NCI-H345 treated with DMSO at 0.1 percent for 48 hours (cell line): ENCODE measurements at regions not wholly inside any gene's neighbourhood (a gene's known extent, or its start where the extent isn't known, plus 50 kb on each side); places are given as distances from the start of the nearest gene placed in this dataset.
"Not testable (repeated sequence)": the region's sequence is repeated elsewhere in the genome, so short reads cannot be mapped to it uniquely, and the experiment has no call there.

Experiments
- DNase-seq: peaks from one replicate; lab custom pipeline; 2025; ENCODE audit not compliant: unreplicated experiment; lab: John Stamatoyannopoulos, UW

- DNase-seq, result no peak
Measured at GRCh38 chr5:117748336-117748735, 1173.7 kb upstream of the SEMA6A start.

- no peak for DNase-seq
Measured at GRCh38 chr5:117743337-117743736, 1168.7 kb upstream of the SEMA6A start.

DNA sequence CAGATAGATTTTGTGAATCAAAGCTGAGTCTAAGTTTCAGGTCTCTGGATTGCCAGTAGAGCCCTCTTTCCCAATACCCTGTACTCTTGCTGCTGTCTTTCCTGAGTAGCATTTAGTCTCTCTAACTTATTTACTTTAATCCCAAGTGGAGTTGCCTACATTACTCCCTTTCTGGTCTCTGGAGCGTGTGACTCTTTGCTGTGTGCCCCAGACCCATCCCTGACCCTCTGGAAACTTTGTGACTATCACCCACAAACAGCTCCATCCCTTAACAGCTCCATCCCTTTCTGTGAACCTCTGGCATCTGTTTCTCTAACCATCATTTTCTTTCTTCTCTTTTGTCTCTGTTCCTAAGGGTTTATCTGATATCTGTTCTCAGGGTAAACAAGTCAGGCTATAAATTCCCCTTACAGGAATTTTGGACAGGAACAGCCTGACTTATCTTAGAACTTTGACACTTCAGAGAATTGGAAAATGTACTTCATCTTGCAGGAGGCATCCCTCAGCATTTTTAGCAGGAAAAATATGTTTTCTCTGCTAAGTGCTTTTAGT, 1167.1 kb upstream of the SEMA6A start:
- no peak for DNase-seq

DNA sequence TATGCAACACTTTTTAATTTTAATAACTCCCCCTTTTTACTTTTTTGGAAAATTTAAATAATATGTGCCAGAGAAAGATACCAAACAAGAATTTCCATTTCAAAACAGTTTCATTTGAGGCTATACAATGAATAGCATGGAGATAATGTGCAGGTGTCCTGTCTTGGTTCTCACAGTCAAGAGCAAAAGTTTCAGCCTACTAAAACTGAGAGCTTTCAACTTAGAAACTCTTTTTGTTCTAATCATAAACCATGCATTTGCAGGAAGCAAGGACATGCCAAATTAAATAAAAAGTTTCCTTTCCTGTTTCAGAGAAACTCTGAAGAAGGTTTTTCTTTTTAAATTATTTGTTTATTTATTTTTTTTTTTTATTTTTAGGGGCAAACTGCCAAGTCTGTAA, 1165.6 kb upstream of the SEMA6A start:
- no peak for DNase-seq

DNA sequence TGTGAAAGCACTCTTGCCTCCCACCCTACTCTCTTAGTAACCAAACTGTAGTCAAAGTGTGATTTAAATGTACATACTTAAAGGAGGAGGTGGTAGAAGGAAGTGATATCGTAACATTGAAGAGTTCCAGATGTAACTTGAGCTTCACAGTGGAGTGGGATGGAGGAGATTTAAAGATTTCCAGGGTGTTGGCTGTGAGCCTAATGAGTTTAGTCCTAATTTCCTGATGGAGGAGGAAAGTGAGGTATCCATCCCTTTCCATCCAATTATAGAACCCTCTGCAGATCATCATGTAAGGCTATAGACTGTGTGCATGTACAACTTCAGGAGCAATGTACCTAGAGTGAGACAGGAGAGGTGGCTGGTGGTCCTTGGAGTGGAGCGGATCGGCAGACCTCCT, 1163.9 kb upstream of the SEMA6A start:
- DNase-seq, result no peak

DNA sequence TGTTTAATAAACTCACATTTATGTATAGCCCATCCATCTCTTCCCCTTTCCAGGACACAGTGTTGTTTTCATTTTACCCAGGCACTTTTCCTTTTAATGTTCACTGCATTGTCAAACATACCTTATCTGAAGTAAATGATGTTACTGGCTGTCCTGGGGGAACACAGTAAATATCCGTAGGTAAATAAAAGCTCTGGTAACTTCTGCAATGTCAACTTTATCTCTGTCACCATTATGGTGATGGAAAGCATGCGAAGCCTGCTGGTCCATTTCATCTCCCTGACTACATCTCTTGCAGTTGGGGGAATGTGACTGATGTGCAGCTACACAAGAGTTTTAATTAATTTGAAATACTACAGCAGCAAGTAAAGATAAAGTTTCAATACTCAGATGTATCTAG, 1162.1 kb upstream of the SEMA6A start:
- no peak for DNase-seq

GRCh38 chr5:117734056-117734455, 1159.4 kb upstream of the SEMA6A start:
- no peak for DNase-seq

- no peak for DNase-seq
Measured at GRCh38 chr5:117733051-117733450, 1158.4 kb upstream of the SEMA6A start.

DNA sequence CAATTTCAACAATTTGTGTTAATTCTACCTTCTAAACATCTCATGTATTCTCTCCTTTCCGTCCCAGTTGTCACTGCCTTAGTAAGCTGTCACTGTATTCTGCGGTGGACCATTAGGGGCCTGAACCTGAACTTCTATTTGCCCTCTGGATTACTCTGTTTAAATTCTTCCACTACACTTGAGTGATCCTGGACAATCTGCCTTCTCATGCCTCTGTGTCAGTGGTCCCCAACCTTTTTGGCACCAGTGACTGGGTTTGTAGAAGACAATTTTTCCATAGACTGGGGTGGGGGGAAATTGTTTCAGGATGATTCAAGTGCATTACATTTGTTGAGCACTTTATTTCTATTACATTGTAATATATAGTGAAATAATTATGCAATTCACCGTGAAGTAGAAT, 1157.6 kb upstream of the SEMA6A start:
- no peak for DNase-seq

- no peak for DNase-seq
Measured at GRCh38 chr5:117731446-117731845, 1156.8 kb upstream of the SEMA6A start.

- DNase-seq, result not testable (repeated sequence)
Measured at GRCh38 chr5:117720784-117721183, 1146.2 kb upstream of the SEMA6A start.

GRCh38 chr5:117719413-117719812, 1144.8 kb upstream of the SEMA6A start:
- DNase-seq, result no peak

DNA sequence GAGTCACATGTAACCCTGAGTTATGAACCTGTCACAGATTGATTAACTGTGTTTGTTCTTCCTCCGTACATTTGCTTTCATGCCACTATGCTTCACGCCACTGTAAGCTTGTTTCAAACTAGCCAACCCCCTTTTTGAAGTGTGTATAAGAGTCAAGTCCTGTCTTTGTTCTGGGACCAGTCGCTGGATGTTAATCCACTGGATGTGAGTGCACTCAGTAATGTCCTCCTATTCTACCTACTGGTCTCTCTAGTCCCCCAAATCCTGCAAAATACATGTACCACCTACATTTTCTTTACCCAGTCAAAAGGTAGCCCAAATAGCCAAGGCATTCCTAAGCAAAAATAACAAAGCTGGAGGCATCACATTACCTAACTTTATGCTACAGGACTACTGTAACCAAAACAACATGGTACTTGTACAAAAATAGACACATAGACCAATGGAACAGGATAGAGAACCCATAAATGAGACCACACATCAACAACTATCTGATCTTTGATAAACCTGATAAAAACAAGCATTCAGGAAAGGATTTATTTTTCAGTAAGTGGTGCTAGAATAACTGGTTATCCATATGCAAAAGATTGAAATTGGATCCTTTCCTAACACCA, 1139.1 kb upstream of the SEMA6A start:
- DNase-seq, result no peak

- no peak for DNase-seq
Measured at GRCh38 chr5:117701062-117701461, 1126.4 kb upstream of the SEMA6A start.

DNA sequence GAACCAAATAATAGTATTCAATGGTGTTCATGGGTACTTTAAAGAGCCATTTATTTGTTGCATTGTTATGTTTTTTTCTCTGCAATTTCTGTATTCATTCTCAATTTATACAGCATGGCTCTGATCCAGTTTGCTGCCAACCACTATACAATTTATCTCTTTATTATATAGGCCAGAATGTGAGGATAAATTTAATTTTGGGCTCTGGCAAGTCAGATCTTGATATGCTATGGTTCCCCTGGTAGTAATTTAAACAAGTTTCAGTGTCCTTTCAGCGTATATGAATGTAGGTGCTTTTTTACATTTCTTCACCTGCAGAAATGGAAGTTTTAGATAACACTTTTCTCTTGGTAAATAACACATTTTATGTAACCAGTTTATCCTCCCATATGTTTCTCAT, 1118.0 kb upstream of the SEMA6A start:
- no peak for DNase-seq

DNA sequence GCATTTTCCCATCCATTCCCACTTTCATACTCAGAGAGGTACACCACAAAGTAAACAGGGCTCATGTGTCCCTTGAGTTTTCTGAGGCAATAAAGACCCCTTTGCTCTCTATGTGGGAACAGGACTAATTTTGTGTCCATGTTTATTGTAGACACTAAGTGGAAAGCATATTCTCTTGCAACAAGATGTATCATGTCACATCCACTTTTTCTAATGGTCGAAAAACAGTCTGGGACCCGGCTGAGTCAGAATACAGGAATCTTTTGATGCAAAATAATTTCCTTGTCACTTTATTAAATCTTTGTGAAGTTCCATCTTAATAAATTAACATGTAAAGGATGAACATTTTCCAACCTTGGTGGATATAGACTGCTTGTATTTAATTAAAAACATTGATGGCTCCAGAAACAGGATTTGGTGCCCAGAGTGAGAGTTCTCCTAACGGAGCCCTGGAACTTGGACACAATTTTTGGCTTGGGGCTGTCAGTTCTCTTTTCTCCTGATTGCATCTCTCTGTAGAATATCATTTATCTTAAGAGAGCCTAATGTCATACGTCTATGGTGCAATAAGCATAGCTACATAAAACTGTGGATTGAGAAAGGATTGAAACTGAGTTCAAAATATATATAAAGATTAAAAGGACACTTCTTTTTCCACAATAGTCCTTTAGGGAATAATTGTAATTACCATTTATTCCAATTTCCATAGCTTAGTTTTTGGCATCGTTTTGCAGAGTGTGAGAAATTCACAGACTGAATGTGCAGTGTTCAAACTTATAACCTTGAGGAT, 1116.7 kb upstream of the SEMA6A start:
- no peak for DNase-seq

DNA sequence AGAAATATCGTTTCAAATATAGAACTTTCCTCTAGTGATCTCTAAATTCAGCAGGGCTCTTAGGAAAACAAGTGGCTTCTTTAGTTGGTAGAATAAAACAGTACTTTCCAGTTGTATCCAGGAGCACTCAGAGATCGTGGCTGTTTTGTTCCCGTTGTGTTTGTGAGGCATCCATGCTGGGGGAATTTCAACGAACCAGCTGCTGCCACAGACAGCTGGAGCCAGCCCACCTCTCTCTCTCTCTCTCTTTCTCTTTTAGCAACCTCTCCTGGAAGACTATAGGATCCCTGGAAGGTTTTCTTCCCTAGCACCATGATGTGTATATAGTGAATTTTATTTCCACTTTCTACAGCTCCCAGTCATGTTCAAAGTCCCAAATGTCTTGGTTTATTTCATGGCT, 1116.0 kb upstream of the SEMA6A start:
- DNase-seq, result no peak

DNA sequence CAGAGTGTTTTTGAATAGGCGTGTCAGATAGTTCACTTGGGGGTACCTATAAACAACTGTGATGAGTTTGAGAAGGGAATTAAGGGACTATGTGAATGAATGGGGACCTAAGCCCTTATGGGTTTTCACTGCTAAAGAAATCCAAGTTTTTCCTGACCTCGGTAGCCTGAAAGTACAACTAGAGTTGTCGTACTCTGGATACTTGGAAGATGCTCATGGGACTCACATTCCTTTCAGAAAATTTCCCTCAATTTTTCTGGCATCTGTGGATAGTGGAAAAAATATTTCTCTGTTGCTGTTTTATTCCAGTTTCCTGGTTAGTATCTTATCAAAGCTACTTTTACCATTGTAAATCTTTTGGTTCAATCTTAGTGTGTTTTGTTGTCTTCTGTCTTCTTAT, 1112.3 kb upstream of the SEMA6A start:
- DNase-seq, result no peak

DNA sequence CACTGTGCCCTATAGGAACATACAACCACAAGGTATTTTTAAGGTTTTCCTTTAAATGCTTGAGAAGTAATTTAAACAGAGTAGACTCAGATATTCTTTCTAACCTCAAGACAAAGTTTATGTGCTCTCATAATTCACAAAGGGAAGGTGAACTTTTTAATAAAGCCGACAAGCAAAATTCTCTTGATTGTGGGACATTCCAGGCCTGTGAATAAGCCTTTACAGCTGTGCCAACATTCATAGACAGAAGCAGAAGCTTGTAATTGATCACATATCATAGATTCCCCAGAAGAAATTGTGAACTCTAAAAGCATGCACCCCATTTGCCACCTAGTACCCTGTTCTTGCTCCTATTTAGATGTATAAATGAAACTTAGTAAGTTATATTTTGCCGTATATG, 1107.8 kb upstream of the SEMA6A start:
- DNase-seq, result no peak

GRCh38 chr5:117681431-117682254, 1107.0 kb upstream of the SEMA6A start:
- DNase-seq, result no peak

DNA sequence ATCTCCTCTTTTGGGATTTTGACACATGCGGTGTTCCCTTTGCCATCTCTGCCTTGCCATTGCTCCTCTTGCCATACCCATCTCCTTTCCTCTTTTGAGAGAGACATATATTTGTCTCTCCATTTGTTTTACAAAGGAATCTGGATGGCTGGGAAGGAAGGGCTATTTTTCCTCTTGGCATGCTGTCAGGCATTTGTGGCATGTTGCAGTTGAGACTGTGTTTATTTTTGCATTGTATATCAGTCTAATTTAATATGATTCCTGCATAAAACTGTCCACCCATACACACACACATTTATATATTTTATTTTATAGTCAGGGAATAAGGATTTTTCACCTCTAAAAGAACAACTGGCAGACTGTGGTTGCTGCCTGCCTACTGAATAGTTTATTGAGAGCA, 1105.8 kb upstream of the SEMA6A start:
- no peak for DNase-seq

- no peak for DNase-seq
Measured at GRCh38 chr5:117679046-117679445, 1104.4 kb upstream of the SEMA6A start.
